GM12875 (cell line): ENCODE measurements at regions not wholly inside any gene's neighbourhood (a gene's known extent, or its start where the extent isn't known, plus 50 kb on each side); places are given as distances from the start of the nearest gene placed in this dataset.

Experiments
- H3K4me3 ChIP-seq: one replicate; pipeline ENCODE4 v1.5.1; 2011; ENCODE audit warnings: low read depth, low read length, control low read depth
- CTCF ChIP-seq: IDR thresholded peaks from 2 replicates; pipeline ENCODE4 v1.5.1; 2011; ENCODE audit warnings: low read depth, mild to moderate bottlenecking, control low read depth, inconsistent platforms, low read length, moderate library complexity, borderline replicate concordance; ENCODE audit not compliant: insufficient read depth

DNA sequence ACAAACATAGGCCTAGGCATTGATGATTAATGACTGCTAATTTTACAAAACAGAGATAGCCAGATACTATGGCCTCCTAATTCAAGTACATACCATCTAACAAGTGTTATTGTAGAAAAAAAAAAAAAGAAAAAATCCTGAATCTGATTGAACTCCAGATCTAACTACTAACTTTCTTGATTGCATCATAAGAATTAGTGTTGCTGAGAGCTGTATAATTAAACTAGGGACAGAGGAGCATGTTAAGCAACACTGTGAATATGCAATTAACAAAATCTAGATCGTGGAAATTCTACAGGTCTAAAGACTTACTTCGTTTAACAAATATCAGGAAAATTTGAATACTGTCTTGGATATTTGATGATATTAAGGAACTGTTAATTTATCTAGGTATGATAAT, 208.3 kb upstream of the ZNF608 start:
- no peak for TF ChIP-seq CTCF
- H3K4me3 ChIP-seq = no peak overlapping the region

DNA sequence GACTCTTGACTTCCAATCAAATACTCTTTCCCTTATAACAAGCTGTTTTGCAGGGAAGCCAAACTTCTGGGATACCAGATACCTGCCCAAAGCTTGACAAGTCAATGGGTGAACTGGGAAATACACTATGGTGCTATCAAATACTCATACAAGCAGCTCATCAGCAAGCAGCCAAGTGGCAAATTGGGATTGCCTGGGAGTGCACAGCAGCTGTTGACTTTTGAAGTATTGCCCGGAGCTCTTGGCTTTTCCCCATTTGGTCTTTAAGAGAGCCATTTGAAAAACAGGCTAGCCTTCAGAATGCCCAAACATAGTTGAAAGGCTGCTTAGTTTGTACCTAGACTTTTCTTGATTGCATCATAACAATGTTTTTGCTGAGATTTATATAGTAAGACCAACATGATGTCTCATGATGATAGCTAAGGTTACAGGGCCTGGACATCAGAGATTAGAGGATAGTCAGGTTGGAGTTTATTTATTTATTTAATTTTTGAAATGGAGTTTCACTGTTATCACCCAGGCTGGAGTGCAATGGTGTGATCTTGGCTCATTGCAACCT, 210.1 kb upstream of the ZNF608 start:
- H3K4me3 ChIP-seq = no peak overlapping the region
- no peak for TF ChIP-seq CTCF

GRCh38 chr5:124957063-124957462, 210.6 kb upstream of the ZNF608 start:
- TF ChIP-seq CTCF = no peak
- H3K4me3 ChIP-seq = no peak overlapping the region

- no peak overlapping the region for H3K4me3 ChIP-seq
- TF ChIP-seq CTCF = no peak
Measured at GRCh38 chr5:124960266-124960665, 213.8 kb upstream of the ZNF608 start.

- H3K4me3 ChIP-seq = no peak overlapping the region
- no peak for TF ChIP-seq CTCF
Measured at GRCh38 chr5:124961521-124961920, 215.1 kb upstream of the ZNF608 start.

DNA sequence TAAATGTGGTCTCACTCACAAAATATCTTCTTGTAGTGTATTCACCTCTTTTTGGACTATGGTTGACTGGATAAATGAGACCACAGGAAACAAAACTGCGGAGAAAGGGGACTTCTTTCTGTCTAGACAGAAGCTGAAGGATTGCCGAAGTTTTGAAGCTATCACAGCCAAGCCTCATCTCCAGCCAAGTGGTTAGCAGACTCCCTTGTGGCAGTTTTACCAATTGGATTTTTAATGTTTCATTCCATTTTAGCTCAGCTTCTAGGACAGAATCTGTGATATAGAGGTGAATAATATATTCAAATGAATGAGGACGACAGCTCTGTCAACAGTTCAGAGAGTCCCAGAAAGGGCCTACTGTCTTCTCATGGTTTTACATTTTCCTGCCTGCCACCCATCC, 215.7 kb upstream of the ZNF608 start:
- no peak overlapping the region for H3K4me3 ChIP-seq
- TF ChIP-seq CTCF = no peak

GRCh38 chr5:124962735-124963134, 216.3 kb upstream of the ZNF608 start:
- TF ChIP-seq CTCF = no peak
- H3K4me3 ChIP-seq = no peak overlapping the region
